Middle frontal gyrus (tissue), 1 donor: ENCODE measurements at regions not wholly inside any gene's neighbourhood (a gene's known extent, or its start where the extent isn't known, plus 50 kb on each side); places are given as distances from the start of the nearest gene placed in this dataset.

Experiments used
- DNase-seq: peaks from one replicate; pipeline ENCODE4 v3.0.0-alpha.2; 2015; ENCODE audit warnings: low spot score; ENCODE audit errors: extremely low spot score

GRCh38 chr3:28646435-28646834, 297.8 kb upstream of the AZI2 start:
- DNase-seq, result no peak

- DNase-seq, result no peak
Measured at GRCh38 chr3:28649266-28649665, 300.6 kb upstream of the AZI2 start.

- DNase-seq, result no peak
Measured at GRCh38 chr3:28651159-28651558, 302.5 kb upstream of the AZI2 start.

GRCh38 chr3:28664123-28664522, 315.5 kb upstream of the AZI2 start:
- DNase-seq, result no peak

GRCh38 chr3:28667646-28668621, 319.3 kb upstream of the AZI2 start:
- peak; percentile 27 for DNase-seq

- no peak for DNase-seq
Measured at GRCh38 chr3:28669870-28670269, 321.2 kb upstream of the AZI2 start.

GRCh38 chr3:28672406-28672805, 323.8 kb upstream of the AZI2 start:
- no peak for DNase-seq

- no peak for DNase-seq
Measured at GRCh38 chr3:28673446-28673845, 324.8 kb upstream of the AZI2 start.

GRCh38 chr3:28674212-28674611, 325.6 kb upstream of the AZI2 start:
- no peak for DNase-seq

GRCh38 chr3:28677581-28677980, 329.0 kb upstream of the AZI2 start:
- no peak for DNase-seq

GRCh38 chr3:28678086-28678485, 329.5 kb upstream of the AZI2 start:
- DNase-seq, result no peak

GRCh38 chr3:28680050-28680449, 331.4 kb upstream of the AZI2 start:
- DNase-seq, result no peak

- DNase-seq, result no peak
Measured at GRCh38 chr3:28682121-28682520, 333.5 kb upstream of the AZI2 start.

- DNase-seq, result no peak
Measured at GRCh38 chr3:28690176-28690575, 341.6 kb upstream of the AZI2 start.

GRCh38 chr3:28698706-28699105, 350.1 kb upstream of the AZI2 start:
- DNase-seq, result no peak

GRCh38 chr3:28699283-28699682, 350.7 kb upstream of the AZI2 start:
- no peak for DNase-seq

GRCh38 chr3:28700728-28701127, 352.1 kb upstream of the AZI2 start:
- DNase-seq, result no peak

- no peak for DNase-seq
Measured at GRCh38 chr3:28703843-28704242, 355.2 kb upstream of the AZI2 start.

GRCh38 chr3:28711293-28711692, 362.7 kb upstream of the AZI2 start:
- no peak for DNase-seq

- DNase-seq, result no peak
Measured at GRCh38 chr3:28716939-28717338, 368.3 kb upstream of the AZI2 start.

- no peak for DNase-seq
Measured at GRCh38 chr3:28718074-28718849, 369.6 kb upstream of the AZI2 start.

GRCh38 chr3:28726840-28727239, 378.2 kb upstream of the AZI2 start:
- DNase-seq, result no peak
